Stimulated activated CD8-positive, alpha-beta memory T cell treated with anti-CD3 and anti-CD28 coated beads, Interleukin-4, amount 100 ng/mL, for 4 hours (primary cell): ENCODE measurements at regions not wholly inside any gene's neighbourhood (a gene's known extent, or its start where the extent isn't known, plus 50 kb on each side); places are given as distances from the start of the nearest gene placed in this dataset.
"Not testable (repeated sequence)": the region's sequence is repeated elsewhere in the genome, so short reads cannot be mapped to it uniquely, and the experiment has no call there.

Experiments used
- DNase-seq, 2 donors: peaks; one replicate each; pipeline ENCODE4 v3.0.0-alpha.2; 2020; ENCODE audit warnings: low read depth in 2 of 2, low spot score in 1 of 2

GRCh38 chrX:43188296-43188695 lies 410.3 kb upstream of the PPP1R2C start:
- no peak for DNase-seq

- DNase-seq = no peak
Observed at GRCh38 chrX:43211570-43211969, 433.6 kb upstream of the PPP1R2C start.

- no peak for DNase-seq
Observed at GRCh38 chrX:43218198-43218597, 437.9 kb upstream of the MAOA start.

GRCh38 chrX:43224496-43224895 lies 431.6 kb upstream of the MAOA start:
- DNase-seq = no peak

GRCh38 chrX:43225626-43226328 lies 430.3 kb upstream of the MAOA start:
- no peak for DNase-seq

GRCh38 chrX:43238461-43238945 lies 417.6 kb upstream of the MAOA start:
- no peak for DNase-seq

- DNase-seq = no peak
Observed at GRCh38 chrX:43239356-43239755, 416.7 kb upstream of the MAOA start.

GRCh38 chrX:43255596-43255995 lies 400.5 kb upstream of the MAOA start:
- no peak for DNase-seq

GRCh38 chrX:43266487-43266886 lies 389.6 kb upstream of the MAOA start:
- no peak for DNase-seq

GRCh38 chrX:43267652-43268051 lies 388.4 kb upstream of the MAOA start:
- no peak for DNase-seq

- DNase-seq = no peak
Observed at GRCh38 chrX:43269201-43269600, 386.9 kb upstream of the MAOA start.

- DNase-seq = no peak
Observed at GRCh38 chrX:43277879-43278278, 378.2 kb upstream of the MAOA start.

- DNase-seq = no peak
Observed at GRCh38 chrX:43278440-43278839, 377.7 kb upstream of the MAOA start.

- DNase-seq = no peak
Observed at GRCh38 chrX:43279341-43279808, 376.7 kb upstream of the MAOA start.

GRCh38 chrX:43283187-43283586 lies 372.9 kb upstream of the MAOA start:
- DNase-seq = no peak

- DNase-seq = not testable (repeated sequence)
Observed at GRCh38 chrX:43311625-43312024, 344.5 kb upstream of the MAOA start.

- no peak for DNase-seq
Observed at GRCh38 chrX:43313035-43313434, 343.1 kb upstream of the MAOA start.

GRCh38 chrX:43314525-43314924 lies 341.6 kb upstream of the MAOA start:
- no peak for DNase-seq

- no peak for DNase-seq
Observed at GRCh38 chrX:43315622-43316021, 340.5 kb upstream of the MAOA start.

GRCh38 chrX:43316146-43316545 lies 340.0 kb upstream of the MAOA start:
- DNase-seq = no peak

- no peak for DNase-seq
Observed at GRCh38 chrX:43317378-43317777, 338.7 kb upstream of the MAOA start.

GRCh38 chrX:43328358-43328946 lies 327.6 kb upstream of the MAOA start:
- DNase-seq = no peak

- no peak for DNase-seq
Observed at GRCh38 chrX:43333543-43333942, 322.6 kb upstream of the MAOA start.
